NCI-H1694 treated with DMSO at 0.1 percent for 48 hours (cell line): ENCODE measurements at regions not wholly inside any gene's neighbourhood (a gene's known extent, or its start where the extent isn't known, plus 50 kb on each side); places are given as distances from the start of the nearest gene placed in this dataset.

Experiments
- DNase-seq: peaks from one replicate; lab custom pipeline; 2025; lab: John Stamatoyannopoulos, UW

GRCh38 chr5:4640795-4641194 lies 499.3 kb upstream of the ADAMTS16 start:
- DNase-seq: no peak

- no peak for DNase-seq
These were observed 497.6 kb upstream of the ADAMTS16 start for GRCh38 chr5:4642525-4642924.

GRCh38 chr5:4643190-4643589 lies 496.9 kb upstream of the ADAMTS16 start:
- DNase-seq: no peak

GRCh38 chr5:4643960-4644359 lies 496.2 kb upstream of the ADAMTS16 start:
- no peak for DNase-seq

DNA sequence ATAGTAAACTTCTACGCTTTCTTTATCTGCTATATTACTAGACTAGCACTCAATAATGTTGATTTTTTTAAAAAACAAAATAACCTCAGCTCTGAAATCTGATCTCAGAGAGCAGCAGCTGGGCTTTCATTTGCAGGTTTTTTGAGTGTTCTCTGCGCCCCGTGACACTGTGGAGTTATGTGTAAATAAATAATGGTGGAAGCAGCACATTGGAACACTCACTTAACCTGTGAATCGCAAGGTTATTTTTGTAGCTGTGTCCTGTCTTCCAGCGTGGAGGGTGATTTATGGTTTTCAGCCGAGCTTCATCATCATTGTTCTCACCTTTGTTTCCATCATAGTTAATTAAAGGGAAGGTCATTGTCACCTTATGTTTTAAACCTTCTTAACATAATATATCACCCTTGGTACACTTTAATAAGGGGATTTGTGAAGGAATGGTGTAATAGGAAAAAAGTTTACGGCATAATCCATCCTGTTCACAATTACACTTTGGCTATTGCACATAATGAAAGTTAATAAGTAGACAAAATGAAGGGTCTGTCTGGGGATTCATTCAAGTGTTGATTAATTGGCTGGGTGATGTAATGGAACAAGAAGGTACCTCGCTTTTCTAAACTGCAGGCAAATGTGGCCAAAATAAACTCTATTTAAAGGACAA lies 493.3 kb upstream of the ADAMTS16 start:
- no peak for DNase-seq

- DNase-seq: no peak
These were observed 492.2 kb upstream of the ADAMTS16 start for GRCh38 chr5:4647955-4648354.

GRCh38 chr5:4651806-4652565 lies 488.1 kb upstream of the ADAMTS16 start:
- no peak for DNase-seq

DNA sequence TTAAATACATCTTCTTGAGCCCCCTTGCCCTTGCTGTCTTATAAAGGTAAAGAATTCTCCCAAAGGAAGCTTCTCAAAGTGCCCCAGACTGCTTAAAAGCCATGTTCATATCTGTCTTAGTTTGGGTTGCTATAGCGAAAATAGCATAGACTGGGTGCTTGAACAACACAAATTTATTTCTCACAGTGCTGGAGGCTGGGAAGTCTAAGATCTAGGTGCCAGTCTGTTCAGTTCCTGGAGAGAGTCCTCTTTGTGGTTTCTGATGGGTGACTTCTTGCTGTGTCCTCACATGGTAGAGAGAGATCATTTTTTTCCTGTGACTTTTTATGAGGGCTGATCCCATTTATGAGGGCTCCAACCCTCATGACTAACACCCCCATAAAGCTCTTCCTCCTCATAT lies 486.7 kb upstream of the ADAMTS16 start:
- DNase-seq: no peak

- no peak for DNase-seq
These were observed 480.3 kb upstream of the ADAMTS16 start for GRCh38 chr5:4659851-4660250.

- no peak for DNase-seq
These were observed 478.8 kb upstream of the ADAMTS16 start for GRCh38 chr5:4661326-4661725.

- DNase-seq: no peak
These were observed 478.3 kb upstream of the ADAMTS16 start for GRCh38 chr5:4661836-4662235.

DNA sequence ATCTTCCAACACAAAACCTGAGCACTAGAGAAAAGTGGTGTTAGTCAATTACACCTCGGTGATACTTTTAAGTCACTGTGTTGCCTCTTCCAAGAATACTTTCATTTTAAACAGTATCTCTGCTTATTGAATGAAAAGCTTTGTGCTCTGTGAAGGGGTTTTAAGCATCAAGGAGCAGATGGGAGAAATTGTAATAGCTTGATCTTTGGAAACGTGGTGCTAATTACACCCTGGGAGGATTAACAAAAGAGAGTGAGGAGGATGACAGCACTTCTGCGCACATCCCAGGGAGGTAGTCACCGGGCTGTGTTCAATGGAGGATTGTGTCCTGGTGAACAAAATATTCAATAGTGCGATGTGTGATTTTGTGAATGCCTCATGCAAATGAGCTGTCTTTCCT lies 477.4 kb upstream of the ADAMTS16 start:
- no peak for DNase-seq

DNA sequence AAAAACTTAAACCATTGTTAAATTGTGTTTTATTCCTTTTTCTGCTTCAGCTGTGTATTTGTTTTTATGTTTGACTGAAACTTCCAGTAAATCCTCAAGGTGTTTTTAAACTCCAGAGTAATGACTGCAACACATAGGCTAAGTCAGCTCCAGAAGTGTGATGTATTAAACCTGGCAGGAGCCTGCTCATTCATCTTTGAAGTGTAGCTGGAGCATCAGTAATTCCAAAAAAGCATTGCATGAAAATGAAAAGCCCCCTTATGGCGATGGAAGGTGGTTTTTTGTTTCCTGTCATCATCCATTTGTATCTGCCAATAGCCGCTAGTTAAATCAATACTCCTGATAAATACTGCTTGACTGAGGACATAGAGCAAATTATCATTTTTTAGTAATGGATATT lies 474.2 kb upstream of the ADAMTS16 start:
- no peak for DNase-seq

DNA sequence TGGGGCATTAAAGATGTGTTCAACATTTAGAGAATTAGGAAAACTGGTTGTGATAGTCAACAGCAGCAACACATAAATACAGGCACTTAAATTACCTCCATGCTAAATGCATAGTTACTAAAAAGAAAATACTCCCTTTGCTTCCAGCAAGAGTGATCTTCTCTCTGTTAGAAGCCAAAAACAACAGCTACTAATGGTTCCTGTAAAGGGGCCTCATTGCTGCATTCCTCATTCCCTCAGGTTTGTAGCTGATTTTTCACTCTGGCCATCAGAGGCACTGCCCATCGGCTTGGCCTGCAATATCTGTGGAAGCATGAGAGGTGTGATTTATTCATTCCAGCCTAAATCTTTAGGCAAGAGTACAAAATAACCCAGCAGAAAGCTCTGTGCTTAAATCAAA lies 466.0 kb upstream of the ADAMTS16 start:
- no peak for DNase-seq

GRCh38 chr5:4676934-4677333 lies 463.2 kb upstream of the ADAMTS16 start:
- no peak for DNase-seq

DNA sequence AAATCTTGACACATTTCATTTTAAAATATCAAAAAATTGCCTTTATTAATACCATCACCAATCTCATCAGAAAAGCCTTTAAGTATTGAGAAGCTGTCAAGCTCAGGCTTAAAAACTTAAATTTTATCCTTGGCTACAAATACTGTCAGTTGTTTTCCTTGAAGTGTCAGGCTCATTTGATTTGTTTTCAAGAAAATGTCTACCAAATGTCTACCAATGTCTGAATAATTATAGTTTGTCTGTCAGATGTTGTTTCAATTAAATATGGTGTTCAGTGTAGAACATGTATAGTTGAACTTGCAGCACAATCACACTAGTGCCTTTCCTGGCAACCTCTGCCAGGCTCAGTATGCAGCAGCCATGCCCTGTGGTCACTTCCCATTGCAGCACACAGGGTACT lies 455.2 kb upstream of the ADAMTS16 start:
- DNase-seq: no peak

DNA sequence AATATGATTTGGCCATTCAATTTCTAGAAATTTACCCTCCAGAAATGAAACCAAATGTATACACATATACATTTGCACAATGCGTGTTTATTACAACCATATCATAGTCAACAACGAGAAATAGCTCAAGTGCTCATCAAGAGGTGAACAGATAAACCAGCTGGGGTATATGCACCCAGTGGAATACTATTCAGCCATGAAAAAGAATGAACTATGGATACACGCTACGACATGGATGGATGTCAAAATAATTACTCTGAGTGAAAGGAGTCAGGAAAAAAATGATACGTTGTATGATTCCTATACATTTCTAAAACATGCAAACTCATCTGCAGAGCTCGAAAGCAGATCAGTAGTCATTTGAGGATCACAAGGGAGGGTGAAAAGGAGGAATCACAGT lies 441.5 kb upstream of the ADAMTS16 start:
- DNase-seq: no peak

DNA sequence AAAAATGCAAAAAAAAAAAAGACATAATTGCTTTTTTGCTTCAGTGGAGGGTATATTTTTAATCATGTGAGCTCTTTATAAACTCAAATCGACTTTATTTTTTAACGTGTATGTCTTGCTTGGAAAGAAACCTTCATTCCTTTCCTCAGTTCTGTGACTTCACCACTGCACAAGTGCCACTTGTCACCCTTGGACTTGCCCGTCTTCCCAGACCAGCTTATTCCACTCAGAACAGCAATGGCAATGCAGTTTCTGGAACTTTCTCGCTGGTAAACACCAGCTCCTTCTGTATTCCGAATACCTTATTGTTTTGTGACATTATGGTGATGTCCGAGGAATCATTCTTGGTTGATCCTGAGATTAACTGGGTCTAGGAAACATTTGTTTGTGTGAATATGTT lies 440.5 kb upstream of the ADAMTS16 start:
- DNase-seq: no peak

DNA sequence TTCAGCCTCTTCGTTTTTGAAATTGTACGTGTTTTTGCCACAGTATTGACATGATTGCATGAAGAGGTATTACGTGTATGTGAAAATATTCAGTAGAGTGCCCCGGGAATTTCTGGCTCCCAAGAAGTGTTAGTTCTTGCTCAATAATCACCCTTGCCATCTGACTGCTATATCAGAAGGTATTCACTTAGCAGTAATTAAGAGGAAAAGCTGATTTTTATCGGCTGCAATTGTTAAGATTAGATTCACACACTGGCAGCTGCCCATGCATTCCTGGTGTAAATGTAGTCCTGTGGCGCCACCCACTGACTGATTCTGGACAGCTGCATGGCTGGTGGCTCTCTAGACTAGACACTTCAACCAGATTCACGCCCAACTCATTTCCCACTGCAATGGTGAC lies 440.1 kb upstream of the ADAMTS16 start:
- DNase-seq: peak; percentile 48

- no peak for DNase-seq
These were observed 439.3 kb upstream of the ADAMTS16 start for GRCh38 chr5:4700871-4701270.

- DNase-seq: no peak
These were observed 436.1 kb upstream of the ADAMTS16 start for GRCh38 chr5:4703931-4704458.

DNA sequence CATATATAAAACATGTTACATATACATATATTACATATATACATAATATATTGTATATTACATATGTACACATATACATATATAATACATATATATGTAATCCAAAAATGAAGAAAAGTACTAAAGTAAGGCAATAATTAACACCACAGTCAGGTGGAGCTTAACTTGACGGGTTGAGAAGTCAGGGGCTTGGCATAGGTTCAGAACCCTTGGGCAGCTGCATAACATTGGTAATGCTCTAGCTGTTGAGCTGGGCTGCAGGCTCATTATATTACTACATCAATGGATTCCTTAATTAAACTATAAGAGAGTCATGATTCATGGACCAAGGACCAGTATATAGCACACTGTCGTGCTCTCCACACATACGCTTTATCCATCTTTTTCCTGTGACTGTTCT lies 435.2 kb upstream of the ADAMTS16 start:
- no peak for DNase-seq

DNA sequence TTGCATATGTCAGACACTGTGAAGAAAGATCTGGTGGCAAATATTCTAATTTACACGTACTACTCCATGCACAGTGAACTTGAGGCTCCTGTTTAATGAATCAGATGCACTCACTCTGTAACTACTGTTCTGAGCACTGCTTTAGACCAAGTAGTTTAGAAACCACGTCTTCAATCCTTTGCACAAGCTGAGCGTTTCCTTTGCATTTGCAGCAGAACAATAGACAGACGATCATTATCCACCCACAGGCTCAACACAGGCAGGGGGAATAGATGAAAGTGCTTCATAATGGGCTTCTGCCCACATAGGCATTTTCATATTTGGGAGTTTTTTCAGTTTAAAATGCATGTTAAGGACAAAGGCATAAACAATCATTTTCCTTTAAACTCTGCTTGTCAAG lies 423.3 kb upstream of the ADAMTS16 start:
- no peak for DNase-seq

DNA sequence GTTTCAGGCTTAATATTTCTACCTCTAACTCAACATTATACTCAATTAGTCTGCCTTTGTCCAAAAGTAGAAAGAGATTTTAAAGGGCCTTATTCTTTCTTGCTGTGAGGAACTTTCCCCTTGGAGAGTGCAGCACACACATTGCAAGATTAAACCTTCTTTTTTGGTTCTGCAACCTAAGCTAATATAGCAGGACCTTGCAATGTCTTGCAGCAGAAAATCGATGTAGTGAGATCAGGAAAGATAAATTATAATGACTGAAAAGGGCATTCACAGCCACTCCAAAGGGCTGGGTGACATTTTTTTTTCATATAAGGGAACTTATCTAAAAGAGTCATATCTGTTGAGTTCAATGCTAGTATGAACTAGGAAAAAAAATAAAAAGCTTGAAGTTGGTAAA lies 422.7 kb upstream of the ADAMTS16 start:
- DNase-seq: no peak
